NCI-H2171 (cell line): ENCODE measurements at regions not wholly inside any gene's neighbourhood (a gene's known extent, or its start where the extent isn't known, plus 50 kb on each side); places are given as distances from the start of the nearest gene placed in this dataset.

Experiments
- DNase-seq: peaks from one replicate; lab custom pipeline; 2025; lab: John Stamatoyannopoulos, UW

- no peak for DNase-seq
These were observed 274.2 kb downstream of the FAM76B start for GRCh38 chr11:95515371-95515770.

GRCh38 chr11:95514416-95515110 is 275.0 kb downstream of the FAM76B start:
- no peak for DNase-seq

- DNase-seq = no peak
These were observed 276.9 kb downstream of the FAM76B start for GRCh38 chr11:95512682-95513081.

GRCh38 chr11:95512177-95512576 is 277.4 kb downstream of the FAM76B start:
- no peak for DNase-seq

GRCh38 chr11:95508219-95508890 is 277.4 kb upstream of the SESN3 start:
- DNase-seq = no peak

GRCh38 chr11:95507794-95508193 is 276.8 kb upstream of the SESN3 start:
- DNase-seq = no peak

GRCh38 chr11:95506777-95507176 is 275.8 kb upstream of the SESN3 start:
- no peak for DNase-seq

GRCh38 chr11:95505927-95506426 is 275.0 kb upstream of the SESN3 start:
- DNase-seq = no peak

GRCh38 chr11:95503047-95503446 is 272.0 kb upstream of the SESN3 start:
- no peak for DNase-seq

- no peak for DNase-seq
These were observed 271.5 kb upstream of the SESN3 start for GRCh38 chr11:95502522-95502921.

GRCh38 chr11:95501761-95502266 is 270.8 kb upstream of the SESN3 start:
- DNase-seq = no peak

GRCh38 chr11:95500466-95500865 is 269.5 kb upstream of the SESN3 start:
- DNase-seq = no peak

GRCh38 chr11:95499516-95500135 is 268.6 kb upstream of the SESN3 start:
- DNase-seq = no peak

- DNase-seq = no peak
These were observed 267.9 kb upstream of the SESN3 start for GRCh38 chr11:95498722-95499425.

GRCh38 chr11:95496901-95497300 is 265.9 kb upstream of the SESN3 start:
- no peak for DNase-seq

- DNase-seq = no peak
These were observed 264.7 kb upstream of the SESN3 start for GRCh38 chr11:95495706-95496105.

GRCh38 chr11:95494856-95495255 is 263.9 kb upstream of the SESN3 start:
- no peak for DNase-seq

- no peak for DNase-seq
These were observed 263.2 kb upstream of the SESN3 start for GRCh38 chr11:95494167-95494566.

- DNase-seq = no peak
These were observed 259.6 kb upstream of the SESN3 start for GRCh38 chr11:95490625-95491024.

GRCh38 chr11:95487938-95488337 is 256.9 kb upstream of the SESN3 start:
- DNase-seq = no peak

GRCh38 chr11:95487391-95487790 is 256.4 kb upstream of the SESN3 start:
- no peak for DNase-seq

GRCh38 chr11:95486979-95487378 is 256.0 kb upstream of the SESN3 start:
- no peak for DNase-seq
